HG02798 (cell line): ENCODE measurements at regions not wholly inside any gene's neighbourhood (a gene's known extent, or its start where the extent isn't known, plus 50 kb on each side); places are given as distances from the start of the nearest gene placed in this dataset.

Source experiments
- ATAC-seq: cut with Tn5 transposase; IDR thresholded peaks from one replicate; pipeline ENCODE4 v1.9.1; 2021; ENCODE audit warnings: mild to moderate bottlenecking; ENCODE audit not compliant: unreplicated experiment, poor library complexity

- no peak for ATAC-seq
Observed at GRCh38 chrX:23524467-23524866, 142.8 kb upstream of the PRDX4 start.

GRCh38 chrX:23525531-23525930 lies 141.8 kb upstream of the PRDX4 start:
- no peak for ATAC-seq

- no peak for ATAC-seq
Observed at GRCh38 chrX:23540532-23540931, 126.8 kb upstream of the PRDX4 start.

- no peak for ATAC-seq
Observed at GRCh38 chrX:23548164-23548563, 119.1 kb upstream of the PRDX4 start.

GRCh38 chrX:23552303-23552702 lies 115.0 kb upstream of the PRDX4 start:
- ATAC-seq: no peak

- ATAC-seq: no peak
Observed at GRCh38 chrX:23554304-23554703, 113.0 kb upstream of the PRDX4 start.

- ATAC-seq: no peak
Observed at GRCh38 chrX:23557070-23557469, 110.2 kb upstream of the PRDX4 start.

DNA sequence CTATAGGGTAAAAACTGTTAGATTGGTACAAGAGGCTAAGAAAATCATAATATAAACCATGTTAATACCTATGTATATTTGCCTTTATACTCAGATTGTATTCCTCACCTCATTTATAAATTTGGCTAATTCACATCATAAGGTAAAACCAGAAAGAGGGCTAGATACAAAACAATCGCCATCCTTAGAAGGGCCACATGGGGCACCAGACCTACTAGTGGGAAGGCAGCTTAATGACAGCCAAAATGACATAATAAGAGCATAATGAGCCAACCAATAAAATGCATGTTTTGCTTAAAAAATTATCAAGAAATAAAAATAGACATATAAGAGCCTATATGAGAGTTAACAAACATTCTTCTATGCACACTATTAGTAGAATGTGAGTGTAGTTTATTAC lies 107.3 kb upstream of the PRDX4 start:
- ATAC-seq: no peak

DNA sequence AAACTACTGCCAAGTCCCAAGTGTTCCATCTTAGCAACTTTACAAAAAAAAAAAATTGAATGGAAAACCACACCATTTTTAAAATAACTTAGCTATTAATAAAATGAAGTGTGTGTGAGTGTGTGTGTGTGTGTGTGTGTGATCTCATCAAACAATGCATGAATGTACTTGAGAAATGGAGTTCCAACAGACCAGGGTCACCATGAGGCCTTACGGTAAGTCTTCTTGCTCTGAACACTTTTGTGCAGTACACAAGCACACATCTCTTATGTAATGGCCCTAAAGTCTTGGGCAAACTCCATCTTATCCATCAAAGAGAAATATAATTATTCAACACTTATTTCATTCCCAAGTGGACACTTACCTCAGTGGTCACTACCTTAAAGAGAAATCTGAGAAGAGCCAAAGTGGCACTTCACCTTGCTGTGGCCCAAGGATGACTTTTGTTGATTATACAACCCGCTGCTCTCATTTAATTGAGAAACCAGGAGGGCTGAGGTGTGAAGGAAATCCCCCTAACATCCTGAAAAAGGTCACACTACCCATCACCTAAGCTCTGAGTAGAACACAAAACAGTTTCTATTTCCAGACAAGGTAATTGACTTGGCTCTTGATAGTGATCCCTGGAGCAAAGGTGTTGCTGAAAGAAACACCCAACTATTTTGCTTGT lies 96.5 kb upstream of the PRDX4 start:
- no peak for ATAC-seq

GRCh38 chrX:23575281-23575680 lies 92.0 kb upstream of the PRDX4 start:
- ATAC-seq: no peak

- ATAC-seq: no peak
Observed at GRCh38 chrX:23578079-23578478, 89.2 kb upstream of the PRDX4 start.

DNA sequence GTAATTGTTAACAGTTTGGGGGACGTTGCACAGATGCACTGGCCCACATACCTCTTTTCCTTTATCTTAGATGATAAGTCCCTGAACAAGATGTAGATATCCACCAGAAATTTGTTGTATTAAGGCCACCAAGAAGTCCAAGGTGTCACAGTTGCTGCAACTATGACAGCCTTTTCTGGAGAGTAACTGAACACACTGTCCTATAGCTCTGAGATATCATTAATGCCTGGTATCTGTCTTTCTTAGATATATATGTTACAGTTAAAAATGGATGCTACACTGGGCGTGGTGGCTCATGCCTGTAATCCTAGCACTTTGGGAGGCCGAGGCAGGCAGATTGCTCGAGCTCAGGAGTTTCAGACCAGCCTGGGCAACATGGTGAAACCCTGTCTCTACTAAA lies 77.8 kb upstream of the PRDX4 start:
- no peak for ATAC-seq

- ATAC-seq: no peak
Observed at GRCh38 chrX:23592741-23593140, 74.6 kb upstream of the PRDX4 start.

DNA sequence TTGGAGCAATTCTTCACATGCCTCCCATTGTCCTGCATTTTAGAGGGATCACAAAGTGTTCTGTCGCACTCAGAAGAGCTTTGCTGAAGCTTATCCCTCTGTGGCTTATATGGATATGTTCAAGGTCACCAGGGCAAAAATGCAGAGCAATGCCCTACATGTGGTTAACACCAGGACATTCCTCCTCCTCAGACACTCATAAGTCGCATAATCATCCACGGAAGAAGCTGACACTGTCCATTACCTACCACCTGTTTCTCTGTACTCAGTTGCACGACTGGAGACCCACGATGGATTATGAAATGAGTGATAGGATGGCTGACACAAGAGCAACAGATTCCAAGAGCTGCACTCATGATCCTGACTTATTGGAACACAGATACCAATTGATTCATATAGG lies 68.7 kb upstream of the PRDX4 start:
- no peak for ATAC-seq

GRCh38 chrX:23603501-23603900 lies 63.8 kb upstream of the PRDX4 start:
- ATAC-seq: no peak

- ATAC-seq: no peak
Observed at GRCh38 chrX:23610495-23610894, 56.8 kb upstream of the PRDX4 start.

DNA sequence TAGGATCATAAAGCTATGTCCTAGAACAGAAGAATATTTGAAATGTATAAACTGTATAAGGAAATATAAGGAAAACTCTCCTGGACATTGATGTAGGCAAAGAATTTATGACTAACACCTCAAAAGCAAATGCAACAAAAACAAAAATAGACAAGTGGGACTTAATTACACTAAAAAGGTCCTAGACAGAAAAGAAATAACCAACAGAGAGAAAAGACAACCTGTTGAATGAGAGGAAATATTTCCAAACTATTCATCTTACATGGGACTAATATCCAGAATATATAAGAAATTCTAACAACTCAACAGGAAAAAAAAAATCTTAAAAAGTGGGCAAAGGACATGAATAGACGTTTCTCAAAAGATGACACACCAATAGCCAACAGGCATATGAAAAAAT lies 54.4 kb upstream of the PRDX4 start:
- no peak for ATAC-seq

- ATAC-seq: no peak
Observed at GRCh38 chrX:23616361-23616760, 50.9 kb upstream of the PRDX4 start.
